ENCODE measurements at regions not wholly inside any gene's neighbourhood (a gene's known extent, or its start where the extent isn't known, plus 50 kb on each side); places are given as distances from the start of the nearest gene placed in this dataset.

DNA sequence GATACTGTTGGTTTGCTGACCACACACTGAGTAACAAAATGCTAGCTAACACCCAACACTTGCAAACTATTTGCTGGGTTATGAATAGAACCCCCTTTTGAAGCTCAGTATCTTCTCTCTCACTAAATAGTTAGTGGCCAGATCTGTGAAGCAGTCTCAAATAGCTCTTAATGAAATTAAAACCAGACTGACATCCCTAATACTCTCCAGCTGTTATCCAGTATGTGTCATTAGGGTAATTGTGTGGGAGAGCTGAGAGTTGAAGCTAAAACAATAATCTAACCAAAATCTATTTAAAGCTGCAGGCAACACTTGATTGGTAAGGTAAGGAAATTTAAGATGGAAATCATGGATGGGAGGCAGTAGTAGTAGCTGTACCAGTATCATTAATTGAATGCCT, 110.4 kb upstream of the RORA start:
- TF ChIP-seq, protein P1, sequence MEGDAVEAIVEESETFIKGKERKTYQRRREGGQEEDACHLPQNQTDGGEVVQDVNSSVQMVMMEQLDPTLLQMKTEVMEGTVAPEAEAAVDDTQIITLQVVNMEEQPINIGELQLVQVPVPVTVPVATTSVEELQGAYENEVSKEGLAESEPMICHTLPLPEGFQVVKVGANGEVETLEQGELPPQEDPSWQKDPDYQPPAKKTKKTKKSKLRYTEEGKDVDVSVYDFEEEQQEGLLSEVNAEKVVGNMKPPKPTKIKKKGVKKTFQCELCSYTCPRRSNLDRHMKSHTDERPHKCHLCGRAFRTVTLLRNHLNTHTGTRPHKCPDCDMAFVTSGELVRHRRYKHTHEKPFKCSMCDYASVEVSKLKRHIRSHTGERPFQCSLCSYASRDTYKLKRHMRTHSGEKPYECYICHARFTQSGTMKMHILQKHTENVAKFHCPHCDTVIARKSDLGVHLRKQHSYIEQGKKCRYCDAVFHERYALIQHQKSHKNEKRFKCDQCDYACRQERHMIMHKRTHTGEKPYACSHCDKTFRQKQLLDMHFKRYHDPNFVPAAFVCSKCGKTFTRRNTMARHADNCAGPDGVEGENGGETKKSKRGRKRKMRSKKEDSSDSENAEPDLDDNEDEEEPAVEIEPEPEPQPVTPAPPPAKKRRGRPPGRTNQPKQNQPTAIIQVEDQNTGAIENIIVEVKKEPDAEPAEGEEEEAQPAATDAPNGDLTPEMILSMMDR (IDR thresholded peaks at IDR 0.05; ENCODE audit: low read depth, low read length) = no peak
- TF ChIP-seq EZH2phosphoT487 (IDR thresholded peaks at IDR 0.05; ENCODE audit: low read depth) = no peak

All from OCI-LY3 (cell line).